ENCODE measurements at regions not wholly inside any gene's neighbourhood (a gene's known extent, or its start where the extent isn't known, plus 50 kb on each side); places are given as distances from the start of the nearest gene placed in this dataset.

DNA sequence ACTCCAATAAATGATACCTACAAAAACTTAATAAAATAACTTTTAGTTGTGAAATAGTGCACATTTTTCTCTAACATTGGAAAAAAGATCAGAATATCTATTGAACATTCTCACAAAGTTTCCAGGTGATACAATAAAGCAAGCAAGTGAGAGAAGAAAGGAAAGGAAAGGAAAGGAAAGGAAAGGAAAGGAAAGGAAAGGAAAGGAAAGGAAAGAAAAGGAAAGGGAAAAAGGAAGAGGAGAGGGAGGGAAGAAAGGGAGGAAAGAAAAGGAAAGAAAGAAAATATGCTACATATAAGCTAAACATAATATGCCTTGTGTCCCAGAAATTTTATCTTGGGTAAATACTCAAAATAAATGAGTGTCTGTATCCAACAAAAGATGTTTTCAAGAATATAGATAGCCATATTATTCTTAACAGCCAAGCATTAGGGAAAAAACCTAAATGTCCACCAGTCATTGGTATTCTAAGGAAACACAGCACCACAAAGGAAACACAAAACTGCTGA, 510.2 kb upstream of the ZWINT start:
- TF ChIP-seq, protein P1, sequence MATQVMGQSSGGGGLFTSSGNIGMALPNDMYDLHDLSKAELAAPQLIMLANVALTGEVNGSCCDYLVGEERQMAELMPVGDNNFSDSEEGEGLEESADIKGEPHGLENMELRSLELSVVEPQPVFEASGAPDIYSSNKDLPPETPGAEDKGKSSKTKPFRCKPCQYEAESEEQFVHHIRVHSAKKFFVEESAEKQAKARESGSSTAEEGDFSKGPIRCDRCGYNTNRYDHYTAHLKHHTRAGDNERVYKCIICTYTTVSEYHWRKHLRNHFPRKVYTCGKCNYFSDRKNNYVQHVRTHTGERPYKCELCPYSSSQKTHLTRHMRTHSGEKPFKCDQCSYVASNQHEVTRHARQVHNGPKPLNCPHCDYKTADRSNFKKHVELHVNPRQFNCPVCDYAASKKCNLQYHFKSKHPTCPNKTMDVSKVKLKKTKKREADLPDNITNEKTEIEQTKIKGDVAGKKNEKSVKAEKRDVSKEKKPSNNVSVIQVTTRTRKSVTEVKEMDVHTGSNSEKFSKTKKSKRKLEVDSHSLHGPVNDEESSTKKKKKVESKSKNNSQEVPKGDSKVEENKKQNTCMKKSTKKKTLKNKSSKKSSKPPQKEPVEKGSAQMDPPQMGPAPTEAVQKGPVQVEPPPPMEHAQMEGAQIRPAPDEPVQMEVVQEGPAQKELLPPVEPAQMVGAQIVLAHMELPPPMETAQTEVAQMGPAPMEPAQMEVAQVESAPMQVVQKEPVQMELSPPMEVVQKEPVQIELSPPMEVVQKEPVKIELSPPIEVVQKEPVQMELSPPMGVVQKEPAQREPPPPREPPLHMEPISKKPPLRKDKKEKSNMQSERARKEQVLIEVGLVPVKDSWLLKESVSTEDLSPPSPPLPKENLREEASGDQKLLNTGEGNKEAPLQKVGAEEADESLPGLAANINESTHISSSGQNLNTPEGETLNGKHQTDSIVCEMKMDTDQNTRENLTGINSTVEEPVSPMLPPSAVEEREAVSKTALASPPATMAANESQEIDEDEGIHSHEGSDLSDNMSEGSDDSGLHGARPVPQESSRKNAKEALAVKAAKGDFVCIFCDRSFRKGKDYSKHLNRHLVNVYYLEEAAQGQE (IDR thresholded peaks at IDR 0.05; ENCODE audit: insufficient read depth in 1 of 2, low read depth in 2 of 2, low read length in 2 of 2), result no peak
- TF ChIP-seq POLR2AphosphoS5 (IDR thresholded peaks at IDR 0.05; ENCODE audit: low read depth, low read length) (no peak), TAF1 (IDR thresholded peaks at IDR 0.05; ENCODE audit: borderline replicate concordance, insufficient read depth, low read length) (no peak)

All from PFSK-1 (cell line).